ENCODE measurements at regions not wholly inside any gene's neighbourhood (a gene's known extent, or its start where the extent isn't known, plus 50 kb on each side); places are given as distances from the start of the nearest gene placed in this dataset.

GRCh38 chr10:18753312-18753895 lies 94.2 kb downstream of the ARL5B start:
- POLR2A ChIA-PET: no interaction called here
- H3K27ac ChIP-seq (ENCODE audit: insufficient read depth, low read depth, low read length): no peak overlapping the region
- H3K9me1 ChIP-seq (replicated peaks; ENCODE audit: control insufficient read depth, extremely low read depth, insufficient read depth, low read length): no peaks in the 10 kb centered on the region
- no peak overlapping the region for H2AFZ ChIP-seq (ENCODE audit: low read depth, low read length)
- no peak overlapping the region for H3K4me2 ChIP-seq (ENCODE audit: insufficient read depth, low read length)
- FAIRE-seq (no peak), DNase-seq (ENCODE audit: low read depth, low spot score) (no peak)
- no peaks in the 10 kb centered on the region for H3K27me3 ChIP-seq (ENCODE audit: control insufficient read depth in 2 of 2, insufficient read depth in 2 of 2, low read length in 2 of 2)
- no peak for TF ChIP-seq CTCF (IDR thresholded peaks at IDR 0.05; ENCODE audit: extremely low read depth in 1 of 2, insufficient read depth in 1 of 2, low read depth in 1 of 2, low read length in 2 of 2)
- no peak for TF ChIP-seq MAX (IDR thresholded peaks at IDR 0.05; ENCODE audit: insufficient read depth, insufficient read length)
- no peak for TF ChIP-seq POLR2A (IDR thresholded peaks at IDR 0.05; ENCODE audit: low read depth, low read length)
- no peak for TF ChIP-seq GATA2 (IDR thresholded peaks at IDR 0.05; ENCODE audit: insufficient read depth, insufficient read length, low read depth, low read length)
- no peak for TF ChIP-seq EZH2 (IDR thresholded peaks at IDR 0.05; ENCODE audit: borderline replicate concordance, low read depth, low read length, severe bottlenecking)
- H3K4me3 ChIP-seq (replicated peaks in 1 of 3; ENCODE audit: insufficient read depth in 1 of 3, low read depth in 1 of 3, low read length in 3 of 3): no peak overlapping the region
- H3K36me3 ChIP-seq (ENCODE audit: control insufficient read depth in 2 of 2, extremely low read depth in 1 of 2, insufficient read depth in 2 of 2, low read length in 2 of 2): no peaks in the 10 kb centered on the region
- dilution Hi-C loops (cut with MboI; ENCODE audit: extremely low pct_ligation_motif_present, low sequenced_read_pairs) (no loop called here), intact Hi-C loops (cut with micrococcal nuclease) (no loop called here)
- no peaks in the 10 kb centered on the region for H4K20me1 ChIP-seq (replicated peaks; ENCODE audit: control insufficient read depth, extremely low read depth, insufficient read depth, low read length)
- H3K9me3 ChIP-seq (replicated peaks; ENCODE audit: control insufficient read depth, insufficient read depth, low read length): no peaks in the 10 kb centered on the region
- no TSS peak for BruUV-seq (replicated peaks)
- H3K4me1 ChIP-seq (ENCODE audit: control insufficient read depth, extremely low read depth, insufficient read depth, low read length): no peaks in the 10 kb centered on the region
- H3K79me2 ChIP-seq (ENCODE audit: control insufficient read depth, insufficient read depth, low read length): no peaks in the 10 kb centered on the region
- H3K9ac ChIP-seq (replicated peaks; ENCODE audit: extremely low read depth, insufficient read depth, low read length): no peak overlapping the region
- CTCF ChIA-PET: no interaction called here

GRCh38 chr10:18759575-18759974 lies 100.3 kb downstream of the ARL5B start:
- no peak for FAIRE-seq
- CTCF ChIA-PET: no interaction called here

More at GRCh38 chr10:18759575-18759974, 100.3 kb downstream of the ARL5B start:
- Histone ChIP-seq H3K9me1 (replicated peaks; ENCODE audit: control insufficient read depth, extremely low read depth, insufficient read depth, low read length) (no peaks in the 10 kb centered on the region), H3K9me3 (replicated peaks; ENCODE audit: control insufficient read depth, insufficient read depth, low read length) (no peaks in the 10 kb centered on the region), H3K27ac (ENCODE audit: insufficient read depth, low read depth, low read length) (no peak overlapping the region), H3K27me3 (ENCODE audit: control insufficient read depth in 2 of 2, insufficient read depth in 2 of 2, low read length in 2 of 2) (no peaks in the 10 kb centered on the region), H4K20me1 (replicated peaks; ENCODE audit: control insufficient read depth, extremely low read depth, insufficient read depth, low read length) (no peaks in the 10 kb centered on the region), H3K4me1 (ENCODE audit: control insufficient read depth, extremely low read depth, insufficient read depth, low read length) (no peaks in the 10 kb centered on the region), H2AFZ (ENCODE audit: low read depth, low read length) (no peak overlapping the region), H3K4me2 (ENCODE audit: insufficient read depth, low read length) (no peak overlapping the region), H3K79me2 (ENCODE audit: control insufficient read depth, insufficient read depth, low read length) (no peaks in the 10 kb centered on the region), H3K9ac (replicated peaks; ENCODE audit: extremely low read depth, insufficient read depth, low read length) (no peak overlapping the region), H3K4me3 (replicated peaks in 1 of 3; ENCODE audit: insufficient read depth in 1 of 3, low read depth in 1 of 3, low read length in 3 of 3) (no peak overlapping the region), H3K36me3 (ENCODE audit: control insufficient read depth in 2 of 2, extremely low read depth in 1 of 2, insufficient read depth in 2 of 2, low read length in 2 of 2) (no peaks in the 10 kb centered on the region)
- no peak for DNase-seq (ENCODE audit: low read depth, low spot score)
- TF ChIP-seq CTCF (IDR thresholded peaks at IDR 0.05; ENCODE audit: extremely low read depth in 1 of 2, insufficient read depth in 1 of 2, low read depth in 1 of 2, low read length in 2 of 2) (no peak), EZH2 (IDR thresholded peaks at IDR 0.05; ENCODE audit: borderline replicate concordance, low read depth, low read length, severe bottlenecking) (no peak), POLR2A (IDR thresholded peaks at IDR 0.05; ENCODE audit: low read depth, low read length) (no peak), MAX (IDR thresholded peaks at IDR 0.05; ENCODE audit: insufficient read depth, insufficient read length) (no peak), MYC (IDR thresholded peaks at IDR 0.05; ENCODE audit: low read depth, low read length) (no peak), POLR2AphosphoS5 (IDR thresholded peaks at IDR 0.05; ENCODE audit: insufficient read depth, low read depth, low read length) (no peak), GATA2 (IDR thresholded peaks at IDR 0.05; ENCODE audit: insufficient read depth, insufficient read length, low read depth, low read length) (no peak), FOS (IDR thresholded peaks at IDR 0.05; ENCODE audit: borderline replicate concordance, insufficient read depth, low read length) (no peak), JUN (IDR thresholded peaks at IDR 0.05; ENCODE audit: borderline replicate concordance, insufficient read depth, insufficient read length, low read depth) (no peak)
- BruUV-seq (replicated peaks): no TSS peak
- dilution Hi-C loops (cut with MboI; ENCODE audit: extremely low pct_ligation_motif_present, low sequenced_read_pairs): no loop called here
- POLR2A ChIA-PET: no interaction called here
- intact Hi-C loops (cut with micrococcal nuclease): no loop called here
